ENCODE measurements at regions not wholly inside any gene's neighbourhood (a gene's known extent, or its start where the extent isn't known, plus 50 kb on each side); places are given as distances from the start of the nearest gene placed in this dataset.

DNA sequence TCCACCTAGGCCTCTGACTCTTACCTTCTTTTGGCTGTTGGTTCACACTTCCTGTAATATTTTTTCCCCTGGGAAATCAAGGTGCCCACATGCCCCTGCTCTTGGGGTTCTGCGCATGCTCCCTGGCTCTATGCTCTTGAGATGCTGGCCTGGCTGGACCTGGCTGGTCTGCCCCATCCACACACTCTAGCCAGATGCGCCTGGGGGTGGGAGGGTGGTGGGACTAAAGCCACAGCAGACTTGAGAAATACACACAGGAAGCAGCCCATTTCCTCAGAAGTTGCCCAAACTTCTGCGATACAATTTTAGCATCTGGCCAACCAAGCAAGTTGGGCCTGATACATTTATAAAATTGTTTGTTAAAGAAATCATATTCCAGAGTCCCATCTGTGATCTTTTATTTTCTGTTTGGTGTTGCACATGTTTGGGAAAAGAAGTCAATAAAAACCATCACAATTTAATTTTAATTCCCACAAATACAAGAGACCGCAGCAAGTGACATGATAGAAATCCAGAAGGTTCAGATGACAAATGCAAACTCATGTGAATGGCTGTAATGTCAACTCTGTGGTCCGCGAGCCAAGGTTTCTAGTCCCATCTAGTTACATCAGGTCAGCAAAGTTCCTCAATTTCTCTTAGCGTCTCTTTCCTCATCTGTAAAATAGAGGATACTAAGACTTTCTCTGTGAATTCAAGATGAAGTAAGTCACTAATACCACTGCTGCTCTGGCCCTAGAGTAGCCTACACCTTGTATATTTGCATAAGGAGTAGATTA lies 55.9 kb upstream of the MEF2A start (continued):
- TF ChIP-seq, protein P1, sequence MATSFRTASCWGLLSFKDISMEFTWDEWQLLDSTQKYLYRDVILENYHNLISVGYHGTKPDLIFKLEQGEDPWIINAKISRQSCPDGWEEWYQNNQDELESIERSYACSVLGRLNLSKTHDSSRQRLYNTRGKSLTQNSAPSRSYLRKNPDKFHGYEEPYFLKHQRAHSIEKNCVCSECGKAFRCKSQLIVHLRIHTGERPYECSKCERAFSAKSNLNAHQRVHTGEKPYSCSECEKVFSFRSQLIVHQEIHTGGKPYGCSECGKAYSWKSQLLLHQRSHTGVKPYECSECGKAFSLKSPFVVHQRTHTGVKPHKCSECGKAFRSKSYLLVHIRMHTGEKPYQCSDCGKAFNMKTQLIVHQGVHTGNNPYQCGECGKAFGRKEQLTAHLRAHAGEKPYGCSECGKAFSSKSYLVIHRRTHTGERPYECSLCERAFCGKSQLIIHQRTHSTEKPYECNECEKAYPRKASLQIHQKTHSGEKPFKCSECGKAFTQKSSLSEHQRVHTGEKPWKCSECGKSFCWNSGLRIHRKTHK (tag by site-specific recombination; IDR thresholded peaks at IDR 0.05) = no peak
- TF ChIP-seq ZNF248 (tag by site-specific recombination; IDR thresholded peaks at IDR 0.05) (no peak), ZNF223 (tag by site-specific recombination; IDR thresholded peaks at IDR 0.05) (no peak), SETDB1 (IDR thresholded peaks at IDR 0.05; ENCODE audit: insufficient read length, low read length) (no peak), ZNF311 (tag by site-specific recombination; IDR thresholded peaks at IDR 0.05; ENCODE audit: borderline replicate concordance) (no peak), ZNF623 (tag by site-specific recombination; IDR thresholded peaks at IDR 0.05) (no peak), ZEB2 (tag by site-specific recombination; IDR thresholded peaks at IDR 0.05) (no peak)

DNA sequence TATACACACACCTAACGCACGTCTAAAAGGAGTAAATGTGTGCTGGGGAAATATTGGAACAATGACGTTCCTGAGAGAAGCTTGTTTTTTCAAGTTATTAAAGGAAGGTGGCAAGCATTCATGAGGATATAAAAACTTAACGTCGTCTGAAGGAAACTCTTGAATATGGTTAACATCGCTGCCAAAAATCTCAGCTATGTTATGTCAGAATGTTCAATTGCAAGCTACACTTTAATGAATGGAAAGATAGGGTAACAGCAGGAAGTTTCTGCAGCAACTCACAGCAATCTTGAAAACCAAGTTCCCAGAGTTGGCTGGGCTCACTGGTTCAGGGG lies 54.3 kb upstream of the MEF2A start:
- peaks cover 11% of the 10 kb centered on the region for H3K4me1 ChIP-seq (ENCODE audit: control insufficient read depth, insufficient read depth, low read length)
- CTCF ChIA-PET = interaction anchor here (1.1 kb wide), 1 partner anchor 9 kb away, joined by 3 read pairs; no protein-coding TSS in a partner anchor
- H3K9me3 ChIP-seq (ENCODE audit: control insufficient read depth, insufficient read depth, low read depth, low read length) = no peaks in the 10 kb centered on the region
- POLR2A ChIA-PET = no interaction called here
- no peak for TF ChIP-seq KLF8 (tag by site-specific recombination; IDR thresholded peaks at IDR 0.05)
- no peak for TF ChIP-seq MYNN (tag by site-specific recombination; IDR thresholded peaks at IDR 0.05; ENCODE audit: borderline replicate concordance)
- TF ChIP-seq MEIS1 (CRISPR knock-in tag; IDR thresholded peaks at IDR 0.05; ENCODE audit: borderline replicate concordance) = no peak
- TF ChIP-seq ZNF561 (tag by site-specific recombination; IDR thresholded peaks at IDR 0.05; ENCODE audit: borderline replicate concordance) = no peak
- TF ChIP-seq ZNF324 (tag by site-specific recombination; IDR thresholded peaks at IDR 0.05) = no peak
- no peak for TF ChIP-seq ZNF274 (IDR thresholded peaks at IDR 0.05; ENCODE audit: low read length)
- TF ChIP-seq ZNF274 (tag by site-specific recombination; IDR thresholded peaks at IDR 0.05; ENCODE audit: borderline replicate concordance) = no peak
- TF ChIP-seq, protein P2, sequence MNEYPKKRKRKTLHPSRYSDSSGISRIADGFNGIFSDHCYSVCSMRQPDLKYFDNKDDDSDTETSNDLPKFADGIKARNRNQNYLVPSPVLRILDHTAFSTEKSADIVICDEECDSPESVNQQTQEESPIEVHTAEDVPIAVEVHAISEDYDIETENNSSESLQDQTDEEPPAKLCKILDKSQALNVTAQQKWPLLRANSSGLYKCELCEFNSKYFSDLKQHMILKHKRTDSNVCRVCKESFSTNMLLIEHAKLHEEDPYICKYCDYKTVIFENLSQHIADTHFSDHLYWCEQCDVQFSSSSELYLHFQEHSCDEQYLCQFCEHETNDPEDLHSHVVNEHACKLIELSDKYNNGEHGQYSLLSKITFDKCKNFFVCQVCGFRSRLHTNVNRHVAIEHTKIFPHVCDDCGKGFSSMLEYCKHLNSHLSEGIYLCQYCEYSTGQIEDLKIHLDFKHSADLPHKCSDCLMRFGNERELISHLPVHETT (tag by site-specific recombination; IDR thresholded peaks at IDR 0.05) = no peak
- no peak for TF ChIP-seq GLIS2 (tag by site-specific recombination; IDR thresholded peaks at IDR 0.05)
- TF ChIP-seq KLF10 (tag by site-specific recombination; IDR thresholded peaks at IDR 0.05) = no peak
- TF ChIP-seq ZNF707 (tag by site-specific recombination; IDR thresholded peaks at IDR 0.05) = no peak
- no peak for TF ChIP-seq ZNF266 (tag by site-specific recombination; IDR thresholded peaks at IDR 0.05; ENCODE audit: low read depth)
- TF ChIP-seq BCL11B (tag by site-specific recombination; IDR thresholded peaks at IDR 0.05; ENCODE audit: low read depth) = no peak
- no peak overlapping the region for H3K27ac ChIP-seq (ENCODE audit: extremely low read depth, low read depth, low read length)
- no peak overlapping the region for H3K4me3 ChIP-seq (ENCODE audit: low read depth, low read length)
- no peaks in the 10 kb centered on the region for H3K36me3 ChIP-seq (ENCODE audit: control insufficient read depth in 2 of 2, insufficient read depth in 1 of 2, low read length in 2 of 2)

DNA sequence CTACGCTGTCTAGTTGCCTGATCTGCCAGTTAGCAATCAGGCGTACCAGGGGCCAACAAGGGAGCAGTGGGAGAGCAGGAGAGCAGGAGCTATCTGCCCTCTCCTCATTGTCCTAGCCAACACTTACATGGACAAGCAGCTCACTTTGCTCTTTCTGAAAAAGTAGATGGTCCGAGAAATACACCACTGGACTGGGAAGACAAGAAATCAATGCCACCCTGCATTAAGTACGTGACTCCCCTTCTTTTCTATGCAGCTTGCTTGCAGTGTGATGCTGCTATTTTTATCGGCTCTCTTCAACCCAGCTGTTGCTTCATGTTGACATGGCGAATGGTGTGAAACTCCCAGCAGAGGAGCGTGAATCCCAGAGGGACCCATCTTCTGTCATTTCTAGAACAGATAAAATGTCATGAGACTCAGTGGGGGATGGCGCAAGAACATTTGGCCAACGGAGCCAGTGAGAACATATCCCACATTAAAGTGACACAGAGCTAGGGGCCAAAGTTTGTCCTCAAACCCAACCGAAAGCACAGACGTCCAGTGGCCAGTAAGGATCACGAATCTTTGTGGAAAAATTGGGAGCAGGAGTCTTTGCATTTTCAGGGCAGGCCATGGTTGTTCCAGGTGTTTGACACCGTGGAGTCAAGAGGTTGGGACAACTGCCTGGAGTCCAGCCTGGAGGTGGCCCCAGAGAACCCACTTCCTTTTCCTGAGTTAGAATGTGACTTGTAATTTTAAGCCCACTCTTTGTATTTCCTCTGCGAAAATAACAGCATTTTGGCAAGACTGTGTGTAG lies 53.7 kb upstream of the MEF2A start:
- Histone ChIP-seq H3K9me3 (ENCODE audit: control insufficient read depth, insufficient read depth, low read depth, low read length) (no peaks in the 10 kb centered on the region), H3K27ac (ENCODE audit: extremely low read depth, low read depth, low read length) (no peak overlapping the region), H3K36me3 (ENCODE audit: control insufficient read depth in 2 of 2, insufficient read depth in 1 of 2, low read length in 2 of 2) (no peaks in the 10 kb centered on the region), H3K4me3 (ENCODE audit: low read depth, low read length) (no peak overlapping the region), H3K4me1 (ENCODE audit: control insufficient read depth, insufficient read depth, low read length) (peaks cover 9% of the 10 kb centered on the region)
- POLR2A ChIA-PET = no interaction called here
- TF ChIP-seq FEZF1 (tag by site-specific recombination; IDR thresholded peaks at IDR 0.05) = no peak
- TF ChIP-seq ZBTB17 (tag by site-specific recombination; IDR thresholded peaks at IDR 0.05) = peak; percentile 38; the same call in 1 of the 2 replicates
- CTCF ChIA-PET = interaction anchor here (1.0 to 1.1 kb wide), 2 partner anchors 9 to 10 kb away, joined by 3 read pairs; no protein-coding TSS in a partner anchor

All from HEK293 (cell line).